Osteoblast (primary cell): ENCODE measurements at regions not wholly inside any gene's neighbourhood (a gene's known extent, or its start where the extent isn't known, plus 50 kb on each side); places are given as distances from the start of the nearest gene placed in this dataset.

ENCODE experiments used
- DNase-seq: peaks from one replicate; pipeline ENCODE4 v3.0.0; 2011; ENCODE audit warnings: low spot score, mixed read lengths; ENCODE audit not compliant: insufficient read length; ENCODE audit errors: missing footprints
- H2AFZ ChIP-seq: 2 replicates; pipeline ENCODE4 v1.6.0; 2011; ENCODE audit warnings: mild to moderate bottlenecking, low read length
- H3K27ac ChIP-seq: 2 replicates; pipeline ENCODE4 v1.5.1; 2011; ENCODE audit warnings: mild to moderate bottlenecking, low read depth, low read length, moderate library complexity
- H3K27me3 ChIP-seq: 2 replicates; pipeline ENCODE4 v1.6.0; 2012; ENCODE audit warnings: mild to moderate bottlenecking, control low read depth, inconsistent platforms, low read length, moderate library complexity; ENCODE audit not compliant: insufficient read depth
- H3K36me3 ChIP-seq: 2 replicates; pipeline ENCODE4 v1.5.1; 2011; ENCODE audit warnings: mild to moderate bottlenecking, low read length, control low read depth, moderate library complexity; ENCODE audit not compliant: insufficient read depth
- H3K4me1 ChIP-seq: 2 replicates; pipeline ENCODE4 v1.5.1; 2011; ENCODE audit warnings: mild to moderate bottlenecking, low read length, control low read depth, moderate library complexity; ENCODE audit not compliant: insufficient read depth
- H3K4me2 ChIP-seq: 2 replicates; pipeline ENCODE4 v1.6.0; 2011; ENCODE audit warnings: mild to moderate bottlenecking, low read length; ENCODE audit not compliant: insufficient read depth
- H3K4me3 ChIP-seq: fragments of 200-600 bp; sonication (generic); 3 replicates; pipeline ENCODE4 v1.5.1; 2012; ENCODE audit warnings: mild to moderate bottlenecking, low read length, inconsistent platforms; ENCODE audit not compliant: insufficient read depth
- H3K79me2 ChIP-seq: 2 replicates; pipeline ENCODE4 v1.6.0; 2012; ENCODE audit warnings: mild to moderate bottlenecking, low read length, control low read depth, inconsistent platforms; ENCODE audit not compliant: insufficient read depth
- H3K9me3 ChIP-seq: 2 replicates; pipeline ENCODE4 v1.5.1; 2011; ENCODE audit warnings: low read depth, low read length, control low read depth
- H4K20me1 ChIP-seq: 2 replicates; pipeline ENCODE4 v1.6.0; 2012; ENCODE audit warnings: mild to moderate bottlenecking, low read length, control low read depth; ENCODE audit not compliant: insufficient read depth
- CTCF ChIP-seq: IDR thresholded peaks from 2 replicates; pipeline ENCODE4 v1.5.1; 2011; ENCODE audit warnings: mild to moderate bottlenecking, low read depth, low read length, moderate library complexity; ENCODE audit errors: extremely low read depth

GRCh38 chr1:242788771-242789170 lies 264.3 kb upstream of the PLD5 start:
- Histone ChIP-seq H3K9me3 (no peaks in the 10 kb centered on the region), H3K27ac (no peak overlapping the region), H4K20me1 (no peaks in the 10 kb centered on the region), H3K4me1 (no peaks in the 10 kb centered on the region), H3K4me2 (no peak overlapping the region), H3K36me3 (no peaks in the 10 kb centered on the region), H3K27me3 (no peaks in the 10 kb centered on the region), H3K79me2 (no peaks in the 10 kb centered on the region), H3K4me3 (no peak overlapping the region), H2AFZ (no peak overlapping the region)
- TF ChIP-seq CTCF, result no peak
- no peak for DNase-seq

- Histone ChIP-seq H2AFZ (no peak overlapping the region), H3K27me3 (no peaks in the 10 kb centered on the region), H3K9me3 (no peaks in the 10 kb centered on the region), H3K27ac (no peak overlapping the region), H3K4me1 (no peaks in the 10 kb centered on the region), H3K79me2 (no peaks in the 10 kb centered on the region), H3K4me2 (no peak overlapping the region), H4K20me1 (no peaks in the 10 kb centered on the region), H3K4me3 (no peak overlapping the region), H3K36me3 (no peaks in the 10 kb centered on the region)
- TF ChIP-seq CTCF, result no peak
- no peak for DNase-seq
Observed at GRCh38 chr1:242787968-242788367, 263.5 kb upstream of the PLD5 start.

GRCh38 chr1:242784807-242785206 lies 260.3 kb upstream of the PLD5 start:
- Histone ChIP-seq H3K79me2 (no peaks in the 10 kb centered on the region), H3K36me3 (no peaks in the 10 kb centered on the region), H3K4me1 (no peaks in the 10 kb centered on the region), H4K20me1 (no peaks in the 10 kb centered on the region), H3K4me3 (no peak overlapping the region), H3K27me3 (no peaks in the 10 kb centered on the region), H3K9me3 (peaks cover 2% of the 10 kb centered on the region), H3K4me2 (no peak overlapping the region), H2AFZ (no peak overlapping the region), H3K27ac (no peak overlapping the region)
- no peak for DNase-seq
- no peak for TF ChIP-seq CTCF

GRCh38 chr1:242784084-242784483 lies 259.6 kb upstream of the PLD5 start:
- no peak overlapping the region for H2AFZ ChIP-seq
- no peaks in the 10 kb centered on the region for H3K79me2 ChIP-seq
- no peaks in the 10 kb centered on the region for H3K36me3 ChIP-seq
- no peak overlapping the region for H3K4me3 ChIP-seq
- H3K4me1 ChIP-seq, result no peaks in the 10 kb centered on the region
- no peak overlapping the region for H3K4me2 ChIP-seq
- no peak for DNase-seq
- H3K27ac ChIP-seq, result no peak overlapping the region
- H3K9me3 ChIP-seq, result peaks cover 2% of the 10 kb centered on the region
- no peak for TF ChIP-seq CTCF
- no peaks in the 10 kb centered on the region for H3K27me3 ChIP-seq
- no peaks in the 10 kb centered on the region for H4K20me1 ChIP-seq
